ENCODE measurements at regions not wholly inside any gene's neighbourhood (a gene's known extent, or its start where the extent isn't known, plus 50 kb on each side); places are given as distances from the start of the nearest gene placed in this dataset.

- TF ChIP-seq MAX (IDR thresholded peaks at IDR 0.05; ENCODE audit: low read depth, low read length) (no peak), CTCF (IDR thresholded peaks at IDR 0.05; ENCODE audit: low read depth, low read length) (no peak)
Observed at GRCh38 chr5:159786201-159786600, 130.1 kb upstream of the ADRA1B start.
